HG03064 (cell line): ENCODE measurements at regions not wholly inside any gene's neighbourhood (a gene's known extent, or its start where the extent isn't known, plus 50 kb on each side); places are given as distances from the start of the nearest gene placed in this dataset.

Experiments used
- ATAC-seq: cut with Tn5 transposase; IDR thresholded peaks from one replicate; pipeline ENCODE4 v1.9.1; 2021; ENCODE audit warnings: low read depth; ENCODE audit not compliant: unreplicated experiment

DNA sequence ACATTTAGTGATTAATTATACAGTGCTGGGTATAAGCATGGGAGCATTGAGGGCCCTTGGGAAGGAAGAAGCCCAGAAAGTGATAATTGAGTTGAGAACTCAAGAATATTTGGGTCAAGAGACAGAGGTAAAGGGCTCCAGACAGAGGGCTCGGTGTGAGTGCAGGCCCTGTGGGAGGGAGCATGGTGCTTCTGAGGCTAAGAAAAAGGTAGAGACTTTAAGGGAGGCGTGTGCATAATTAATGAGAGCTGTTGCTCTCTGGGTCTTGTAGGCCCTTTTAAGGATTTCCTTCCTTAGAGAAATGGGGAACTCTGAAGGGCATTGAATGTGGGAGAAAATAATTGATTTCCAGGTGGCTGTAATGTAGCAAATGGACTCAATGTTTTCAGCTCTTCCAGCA, 735.0 kb upstream of the POU3F3 start:
- ATAC-seq: no peak

DNA sequence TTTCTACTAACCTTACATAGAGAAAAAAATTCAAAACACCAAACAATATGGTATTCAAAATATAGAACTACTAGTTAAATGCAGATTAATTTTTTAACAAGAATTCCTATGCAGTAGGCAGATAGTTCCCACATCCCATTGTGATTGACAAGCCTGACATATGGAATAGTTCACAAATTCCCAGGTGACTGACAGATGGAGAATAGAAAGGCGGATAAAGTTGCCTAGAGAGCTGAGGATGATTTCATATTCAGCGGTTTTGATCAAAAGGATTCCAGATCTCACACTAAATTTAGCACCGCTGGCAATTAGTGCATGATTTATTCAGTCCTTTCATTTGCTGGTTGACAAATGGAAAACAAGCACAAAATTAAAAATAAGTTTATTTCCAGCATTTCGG, 733.7 kb upstream of the POU3F3 start:
- ATAC-seq: no peak

DNA sequence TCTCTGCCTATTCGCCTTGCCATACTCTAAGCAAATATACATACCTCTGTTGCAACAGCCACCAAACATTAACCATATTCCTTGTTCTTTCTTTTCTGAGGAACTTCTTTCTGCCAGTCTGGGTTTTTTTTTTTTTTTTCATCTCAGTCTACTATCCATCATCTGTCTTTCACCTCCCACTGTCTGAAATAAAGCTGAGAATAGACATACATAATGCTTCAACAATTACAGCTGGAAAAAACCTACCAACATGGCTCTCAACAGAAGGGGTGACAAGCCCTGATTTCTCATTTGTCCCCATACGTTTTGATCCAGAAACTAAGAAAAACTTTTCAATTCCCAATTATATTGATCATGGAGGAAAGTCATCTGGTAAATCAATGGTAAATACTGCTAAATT, 728.8 kb upstream of the POU3F3 start:
- no peak for ATAC-seq

DNA sequence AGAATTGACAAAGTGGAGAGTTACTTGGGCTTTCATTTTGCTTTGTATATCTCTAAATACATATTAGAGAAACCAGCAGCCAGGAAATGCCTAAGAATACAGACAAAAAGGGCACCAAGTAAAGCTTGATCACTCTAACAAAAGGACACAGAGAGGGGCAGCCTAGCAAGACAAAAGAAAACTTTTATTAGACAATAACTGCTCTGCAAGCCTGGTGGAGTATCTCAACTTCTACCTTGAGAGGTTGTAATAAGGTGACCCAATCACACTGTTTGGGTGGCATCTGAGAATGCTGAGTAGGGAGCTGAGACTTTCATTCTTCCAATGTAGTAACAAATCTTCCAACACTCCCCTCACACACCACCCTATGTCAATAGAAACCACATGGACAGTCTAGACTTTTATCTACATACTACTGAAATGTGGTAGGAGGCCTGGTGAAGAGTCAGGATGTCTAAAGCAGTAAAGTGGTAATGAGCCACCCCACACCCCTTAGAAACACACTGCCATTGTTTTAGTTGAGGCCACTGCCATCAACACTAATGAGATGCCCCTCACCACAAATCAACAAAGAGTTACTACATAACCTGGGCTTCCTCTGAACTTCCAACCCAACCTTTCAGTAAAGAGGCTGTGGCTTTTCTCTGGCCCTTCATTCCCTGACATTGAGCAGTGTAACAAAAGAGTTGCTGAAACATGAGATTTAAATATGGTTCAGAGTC, 726.7 kb upstream of the POU3F3 start:
- ATAC-seq: no peak

DNA sequence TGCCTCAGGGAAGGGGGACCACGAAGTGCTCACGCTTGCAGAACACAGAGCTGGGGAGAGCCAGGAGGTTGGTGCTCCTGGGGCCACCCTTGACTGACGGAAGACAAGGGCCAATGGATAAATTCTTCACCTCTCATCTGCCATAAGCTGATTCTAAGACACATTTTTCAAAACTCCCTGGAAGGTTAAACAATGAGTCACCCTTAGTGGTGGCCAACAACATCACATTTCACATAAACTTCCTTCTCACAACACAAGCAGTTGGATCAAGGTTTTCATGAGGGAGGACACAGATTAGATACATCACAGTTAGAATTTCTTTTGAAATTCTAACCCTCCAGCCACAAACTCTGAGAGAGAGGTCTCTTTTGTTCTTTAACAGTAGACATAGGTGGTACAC, 713.6 kb upstream of the POU3F3 start:
- ATAC-seq: no peak

DNA sequence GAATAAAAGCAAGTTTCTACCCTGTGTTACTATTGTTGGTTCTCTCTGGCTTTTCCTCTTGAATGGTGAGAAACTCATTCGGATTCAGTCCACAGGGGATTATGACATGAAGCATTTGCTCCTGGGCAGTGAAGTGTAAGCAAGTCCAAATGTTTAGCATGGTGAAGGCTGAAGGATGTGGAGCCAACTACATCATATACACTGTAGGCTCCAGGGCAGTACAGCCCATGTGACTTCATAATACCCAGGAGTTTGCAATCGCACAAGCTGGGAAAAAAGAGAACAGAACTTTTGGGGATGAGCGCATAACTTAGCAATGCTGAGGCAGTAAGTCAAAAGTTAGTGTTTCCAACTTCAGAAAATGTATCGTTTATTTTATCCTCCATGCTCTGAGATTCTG, 695.7 kb upstream of the POU3F3 start:
- ATAC-seq: no peak

DNA sequence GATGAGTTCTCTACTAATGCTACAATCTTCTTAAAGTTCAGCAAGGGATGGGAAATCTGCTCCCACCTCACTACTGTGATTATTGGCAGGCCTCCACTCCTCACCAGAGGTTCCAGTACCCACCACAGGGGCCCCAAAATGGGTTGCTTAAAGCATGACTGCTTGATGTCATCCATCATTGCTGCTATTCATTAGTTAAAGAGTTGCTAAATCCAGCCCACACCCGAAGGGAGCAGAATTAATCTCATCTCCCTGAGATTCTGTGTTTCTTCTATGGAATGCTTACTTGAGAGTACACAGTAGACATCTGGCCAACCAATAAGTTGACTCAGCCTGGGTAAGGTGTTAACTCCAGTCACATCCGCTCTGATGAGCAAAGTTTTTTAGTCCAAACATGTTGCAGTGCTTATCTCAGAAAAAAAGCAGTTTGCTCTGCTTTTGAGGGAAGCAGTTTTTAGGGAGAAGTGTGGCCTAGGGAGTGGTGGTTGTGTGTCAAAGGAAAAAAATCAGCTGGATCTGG, 690.2 kb upstream of the POU3F3 start:
- ATAC-seq: no peak

DNA sequence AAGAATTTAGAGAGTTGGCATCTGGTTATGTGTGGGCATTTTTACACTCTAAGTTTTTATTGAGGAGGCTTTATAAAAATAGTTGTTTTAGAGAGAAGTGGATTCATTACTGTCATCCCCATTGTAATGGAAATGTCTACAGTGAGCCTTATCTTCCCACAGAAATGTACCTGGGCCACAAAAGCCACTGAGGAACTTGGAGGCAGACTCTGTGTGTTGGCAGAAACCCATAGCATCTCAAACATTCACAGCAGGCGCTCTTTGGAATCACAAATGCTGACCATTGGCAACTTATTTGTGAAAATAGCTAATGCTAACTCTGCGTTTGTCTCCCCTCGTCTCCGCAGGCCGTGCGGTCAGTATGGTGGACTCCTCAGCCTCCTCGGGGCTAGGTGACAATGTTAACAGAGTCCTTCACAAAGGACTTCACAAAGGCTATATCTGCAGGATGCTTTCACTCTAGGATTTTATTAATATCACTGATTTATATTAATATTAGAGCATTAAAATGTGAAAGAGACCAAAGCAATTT, 689.1 kb upstream of the POU3F3 start:
- ATAC-seq: no peak

DNA sequence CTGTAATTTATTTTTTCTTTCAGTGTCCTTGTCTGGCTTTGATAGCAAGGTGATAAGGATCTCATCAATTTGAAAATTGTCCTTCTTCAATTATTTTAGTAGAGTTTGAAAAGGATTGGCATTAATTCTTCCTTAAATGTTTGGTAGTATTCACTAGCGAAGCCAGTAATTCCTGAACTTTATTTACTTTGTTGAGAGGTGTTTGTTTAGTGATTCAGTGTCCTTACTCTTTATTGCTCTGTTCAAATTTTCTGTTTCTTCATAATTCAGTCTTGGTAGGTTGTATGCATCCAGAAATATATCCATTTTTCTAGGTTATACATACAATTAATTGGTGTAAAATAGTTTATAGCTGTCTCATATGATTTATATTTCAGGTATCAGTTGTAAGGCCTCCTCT, 676.7 kb upstream of the POU3F3 start:
- no peak for ATAC-seq

DNA sequence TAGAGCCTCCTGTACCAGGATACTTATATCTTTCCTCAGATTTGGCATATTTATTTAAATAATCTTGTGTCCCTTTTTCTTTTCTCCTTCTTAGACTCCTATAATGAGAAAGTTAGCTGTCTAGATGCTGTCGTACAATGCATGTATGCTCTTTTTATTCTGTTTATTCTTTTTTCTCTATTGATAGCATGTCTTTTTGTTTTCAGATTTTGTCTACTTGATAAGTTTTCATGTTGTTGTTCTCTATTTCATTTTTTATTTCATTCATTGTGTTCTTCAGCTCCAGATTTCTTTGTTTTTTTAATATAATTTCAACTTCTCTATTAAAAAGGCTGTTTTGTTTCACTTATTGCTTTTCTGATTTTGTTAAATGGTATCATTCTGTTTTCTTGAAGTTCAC, 674.3 kb upstream of the POU3F3 start:
- ATAC-seq: no peak

DNA sequence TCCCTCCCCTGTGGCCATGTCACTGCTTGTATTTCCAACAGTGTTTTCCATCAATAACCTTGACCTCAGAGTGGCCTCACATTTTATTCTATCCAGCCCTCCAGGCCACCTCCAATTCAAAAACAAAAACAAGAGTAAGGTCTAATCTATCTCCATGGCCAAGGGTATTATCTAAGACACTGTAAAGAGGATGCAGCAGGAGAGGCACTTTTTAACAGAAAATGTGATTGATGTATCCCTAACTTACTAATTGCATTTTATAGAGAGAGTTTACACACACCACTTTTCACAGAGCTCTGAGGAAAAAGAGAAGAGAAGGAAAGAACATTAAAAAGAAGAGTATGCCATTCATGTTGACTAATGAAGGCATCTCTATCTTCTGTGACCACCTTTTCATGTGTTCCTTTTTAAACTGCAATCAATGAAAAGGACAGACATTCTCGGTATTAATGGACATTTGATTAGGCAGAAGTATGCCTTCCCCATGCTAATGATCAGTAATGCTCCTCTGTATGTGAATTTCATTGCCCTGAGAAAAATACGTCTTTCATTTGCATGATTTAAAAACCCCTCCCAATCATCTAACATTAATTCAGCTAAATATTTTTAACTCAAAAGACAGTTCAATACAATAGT, 653.3 kb upstream of the POU3F3 start:
- no peak for ATAC-seq

DNA sequence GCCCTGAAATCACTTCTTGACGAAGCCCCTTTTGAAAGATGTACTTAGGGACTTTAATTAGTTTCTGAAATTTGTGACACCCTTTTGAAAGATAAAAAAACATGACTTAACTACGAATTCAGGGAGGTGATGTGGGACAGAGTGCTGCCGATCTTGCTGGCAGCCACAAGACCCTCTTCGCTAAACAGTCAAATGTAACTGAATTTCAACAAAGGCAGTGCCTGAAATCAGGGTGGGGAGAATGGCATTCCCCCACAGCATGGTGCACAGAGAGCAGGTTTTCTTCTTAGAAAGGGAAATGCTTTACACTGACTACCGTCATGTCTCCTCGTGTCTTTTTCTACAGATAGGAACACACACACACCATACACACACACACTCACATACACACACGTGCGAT, 640.2 kb upstream of the POU3F3 start:
- no peak for ATAC-seq

DNA sequence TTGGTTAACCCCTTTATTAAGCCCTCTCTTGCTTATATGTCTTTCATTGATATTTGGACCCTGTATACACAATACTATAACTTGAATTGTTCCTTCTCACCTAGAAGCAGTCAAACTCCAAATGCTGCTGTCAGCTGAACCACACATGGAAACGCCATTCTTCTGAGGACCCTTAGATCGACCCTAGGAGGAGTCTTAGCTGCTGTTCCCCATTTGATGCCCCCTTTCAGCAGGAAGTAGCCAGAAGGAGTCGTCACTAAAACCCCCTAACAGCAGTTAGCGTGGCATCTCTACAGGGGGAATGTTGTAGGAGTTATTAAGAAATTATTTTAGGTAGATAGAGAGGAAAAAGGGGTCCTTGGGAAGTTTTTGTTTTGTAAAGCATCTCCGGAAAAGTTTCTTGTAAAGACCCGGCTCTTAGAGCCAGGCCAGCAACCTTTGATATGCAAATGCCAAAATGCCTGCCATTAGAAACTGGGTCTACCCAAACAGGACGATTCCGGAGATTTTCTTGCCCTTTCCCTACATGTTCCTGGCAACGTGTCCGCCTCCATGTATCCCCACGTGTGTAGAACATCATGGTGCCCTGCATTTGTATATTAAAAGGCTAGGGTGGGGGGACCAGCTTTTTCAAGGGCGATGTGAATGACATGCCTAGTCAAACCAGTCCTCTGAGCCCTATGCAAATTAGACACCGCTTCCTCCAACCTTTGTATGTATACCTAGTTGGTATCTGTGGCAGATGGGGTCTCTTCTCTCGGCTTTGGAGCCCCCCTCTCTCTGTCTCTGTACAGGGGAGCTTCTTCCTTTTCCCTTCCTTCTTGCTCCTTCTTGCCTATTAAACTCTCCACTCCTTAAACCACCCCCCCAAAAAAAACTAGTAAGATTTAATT, 638.4 kb upstream of the POU3F3 start:
- ATAC-seq: no peak

DNA sequence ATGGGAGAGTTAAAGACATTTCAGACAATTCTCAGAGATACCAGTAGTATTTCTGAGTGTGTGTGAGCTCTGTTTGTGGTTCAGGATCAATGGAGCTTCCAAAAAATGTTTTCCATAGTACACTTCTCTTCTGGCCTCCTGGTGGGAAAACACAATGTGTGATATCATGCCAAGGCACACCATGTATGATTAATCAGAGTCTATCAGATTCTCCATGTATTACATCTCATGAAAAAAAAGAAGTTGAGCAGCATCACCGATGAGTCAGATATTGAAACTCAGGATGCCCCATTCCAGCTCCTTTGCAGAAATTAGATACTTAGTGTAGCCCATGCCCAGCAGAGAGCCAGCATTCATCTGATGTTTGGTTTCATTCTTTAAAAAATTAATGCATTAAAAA, 620.3 kb upstream of the POU3F3 start:
- no peak for ATAC-seq

DNA sequence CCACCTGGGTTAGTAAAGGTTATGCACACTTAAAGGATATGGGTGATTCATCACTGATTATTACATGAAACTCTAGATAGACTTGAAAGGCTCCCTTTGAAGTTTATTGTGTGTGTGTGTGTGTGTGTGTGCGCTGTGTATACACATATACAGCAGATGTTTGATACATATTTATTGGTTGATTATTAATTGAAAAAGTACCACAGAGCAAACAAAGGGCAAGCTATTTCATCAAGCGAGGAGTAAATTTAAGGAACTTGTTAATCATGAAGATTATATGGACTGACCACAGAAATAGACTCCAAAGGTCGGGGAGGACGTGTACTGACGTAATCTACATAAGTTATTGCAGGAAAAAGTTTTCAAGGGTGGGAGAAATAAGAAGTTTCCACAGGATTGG, 617.4 kb upstream of the POU3F3 start:
- ATAC-seq: no peak

DNA sequence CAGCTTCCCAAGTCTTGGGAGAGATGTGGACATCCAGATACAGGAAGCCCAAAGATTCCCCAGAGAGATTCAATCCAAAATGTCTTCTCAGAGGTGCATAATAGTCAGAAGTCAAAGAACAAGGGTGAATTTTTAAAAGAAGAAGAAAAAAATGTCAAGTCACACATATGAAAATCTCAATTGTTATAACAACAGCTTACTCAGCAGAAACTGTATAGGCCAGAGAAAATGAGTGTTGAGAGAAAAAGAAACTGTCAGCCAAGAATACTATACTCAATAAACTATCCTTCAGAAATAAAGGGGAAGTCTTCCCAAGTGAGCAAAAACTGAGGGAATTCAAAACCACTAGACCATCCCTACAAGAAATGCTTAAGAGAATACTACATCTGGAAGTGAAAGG, 612.9 kb upstream of the POU3F3 start:
- no peak for ATAC-seq

DNA sequence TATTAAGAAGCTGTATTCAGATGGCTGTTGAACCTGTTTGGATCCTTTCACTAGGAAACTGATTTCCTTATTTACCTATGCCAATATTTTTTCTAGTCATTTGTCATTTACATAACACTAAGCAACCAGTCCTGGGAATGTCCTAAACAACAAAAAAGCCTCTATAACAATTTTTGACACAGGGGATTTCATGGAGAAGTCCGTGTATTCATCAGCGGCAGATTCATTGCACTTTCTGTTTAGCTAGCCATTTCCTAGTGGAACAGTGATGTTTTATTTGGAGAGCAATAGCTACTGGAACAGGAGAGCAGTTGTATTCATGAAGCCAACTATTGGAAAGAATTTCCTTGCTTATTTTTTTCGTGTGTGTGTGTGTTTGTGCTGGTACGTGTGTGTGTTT, 604.3 kb upstream of the POU3F3 start:
- no peak for ATAC-seq

DNA sequence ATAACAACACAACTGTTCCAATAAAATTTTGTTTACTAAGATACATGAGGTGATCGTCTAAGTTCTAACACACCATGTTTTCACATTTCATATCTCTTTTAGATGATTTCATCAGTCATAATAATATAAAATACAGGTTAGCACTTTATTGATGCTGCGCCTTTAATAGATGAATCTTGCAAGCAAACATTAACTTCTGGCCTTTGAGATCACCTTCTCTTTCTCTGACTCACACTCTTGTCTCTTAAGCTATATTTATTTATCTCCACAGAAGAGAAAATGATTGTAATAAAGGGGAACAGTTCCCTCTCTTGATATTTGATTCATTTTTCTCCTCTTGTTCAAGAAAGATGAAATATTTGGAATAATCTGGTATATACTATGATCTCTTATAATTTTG, 603.3 kb upstream of the POU3F3 start:
- ATAC-seq: no peak

DNA sequence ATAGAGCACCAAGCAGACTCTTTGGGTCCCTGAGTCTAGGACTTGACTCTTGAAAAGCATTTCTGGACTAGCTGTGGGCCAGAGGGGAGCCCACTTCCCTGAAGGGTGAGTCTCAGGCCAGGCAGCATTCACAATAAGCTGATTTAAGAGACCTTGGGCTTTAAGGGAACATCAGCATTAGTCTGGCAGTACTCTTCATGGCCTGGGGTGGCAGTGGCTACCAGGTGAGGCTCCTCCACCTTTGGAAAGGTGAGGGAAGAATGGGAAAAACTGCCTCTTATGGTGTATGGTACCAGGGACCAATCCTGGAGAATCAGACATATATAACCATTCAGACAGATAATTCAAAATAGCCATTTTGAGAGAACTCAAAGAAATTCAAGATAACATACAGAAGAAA, 599.9 kb upstream of the POU3F3 start:
- no peak for ATAC-seq

DNA sequence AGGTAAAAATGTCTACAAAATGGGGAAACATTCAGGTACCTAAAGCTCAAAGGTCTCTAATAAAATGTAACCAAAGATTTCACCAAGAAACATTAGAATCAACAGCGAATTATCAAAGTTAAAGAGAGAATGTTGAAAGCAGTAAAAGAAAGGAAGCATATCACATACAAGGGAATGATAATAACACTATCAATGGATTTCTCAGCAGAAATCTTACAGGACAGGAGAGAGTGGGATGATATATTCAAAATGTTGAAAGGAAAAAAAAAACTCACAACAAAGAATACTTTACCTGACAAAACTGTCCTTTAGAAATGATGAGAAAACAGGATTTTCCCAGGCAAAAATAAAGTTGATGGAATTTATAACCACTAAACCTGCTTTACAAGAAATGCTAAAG, 591.2 kb upstream of the POU3F3 start:
- no peak for ATAC-seq

DNA sequence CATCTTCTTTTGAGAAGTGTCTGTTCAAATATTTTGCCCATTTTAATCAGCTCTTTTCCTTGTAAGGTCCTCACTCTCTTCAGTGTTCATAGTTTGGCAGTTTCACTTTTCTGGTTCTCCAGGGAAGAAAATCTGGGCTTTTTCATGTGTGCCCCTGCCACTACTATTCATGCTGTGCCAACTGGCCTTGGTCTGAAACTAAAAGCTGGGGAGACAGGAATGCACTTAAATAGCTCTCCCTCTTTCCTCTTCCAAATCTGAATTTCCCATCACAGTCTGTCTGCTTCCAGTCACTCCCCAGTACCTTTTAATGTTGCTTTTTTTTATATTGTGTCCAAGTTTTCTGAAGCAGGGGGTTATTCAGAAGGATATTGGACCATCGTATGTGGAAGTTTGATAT, 574.3 kb upstream of the POU3F3 start:
- ATAC-seq: no peak
